ENCODE measurements at regions not wholly inside any gene's neighbourhood (a gene's known extent, or its start where the extent isn't known, plus 50 kb on each side); places are given as distances from the start of the nearest gene placed in this dataset.

DNA sequence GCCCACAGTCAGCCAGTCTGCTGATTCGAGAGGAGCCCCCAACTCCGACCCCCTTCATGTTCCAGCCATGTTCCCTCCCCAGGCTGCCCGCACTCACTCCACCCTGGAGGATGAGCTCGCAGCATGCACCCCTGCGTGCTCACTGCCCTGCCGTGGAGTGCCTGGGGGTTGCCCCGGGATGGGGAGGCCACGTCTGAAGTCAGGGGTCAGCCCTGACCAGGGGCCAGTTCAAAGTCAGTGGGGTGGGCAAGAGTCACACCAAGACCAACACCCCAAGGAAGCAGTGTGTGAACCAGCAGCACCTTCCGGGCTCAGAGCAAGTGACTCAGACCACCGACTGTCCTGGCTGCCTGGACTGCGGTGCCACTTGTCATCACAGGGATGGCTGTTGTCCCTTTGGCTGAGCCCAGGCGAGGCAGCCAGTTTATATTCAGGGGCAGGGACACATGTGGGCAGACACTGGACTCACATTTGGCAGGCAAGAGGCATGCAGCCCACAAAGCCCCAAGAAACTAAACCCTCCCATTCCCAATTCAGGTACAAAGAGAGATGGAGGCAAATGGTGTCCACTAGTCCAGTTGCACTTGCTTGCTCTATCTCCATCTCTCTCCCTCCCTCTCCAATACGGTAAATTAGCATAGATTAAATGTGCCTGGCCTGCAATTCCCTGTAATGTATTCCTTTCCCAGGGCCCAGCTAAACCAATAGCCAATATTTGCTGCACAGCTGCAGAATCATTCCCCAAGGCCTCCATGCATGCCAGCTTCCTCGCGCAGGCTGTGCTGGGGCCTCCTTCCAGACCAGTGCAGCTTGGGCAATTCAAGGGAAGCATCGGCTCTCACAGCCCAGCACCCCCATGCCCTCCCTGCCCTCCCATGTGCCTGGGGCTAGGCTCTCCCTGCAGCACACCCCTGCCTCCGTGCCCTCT, 135.7 kb upstream of the IQSEC1 start:
- DNase-seq, result no peak

DNA sequence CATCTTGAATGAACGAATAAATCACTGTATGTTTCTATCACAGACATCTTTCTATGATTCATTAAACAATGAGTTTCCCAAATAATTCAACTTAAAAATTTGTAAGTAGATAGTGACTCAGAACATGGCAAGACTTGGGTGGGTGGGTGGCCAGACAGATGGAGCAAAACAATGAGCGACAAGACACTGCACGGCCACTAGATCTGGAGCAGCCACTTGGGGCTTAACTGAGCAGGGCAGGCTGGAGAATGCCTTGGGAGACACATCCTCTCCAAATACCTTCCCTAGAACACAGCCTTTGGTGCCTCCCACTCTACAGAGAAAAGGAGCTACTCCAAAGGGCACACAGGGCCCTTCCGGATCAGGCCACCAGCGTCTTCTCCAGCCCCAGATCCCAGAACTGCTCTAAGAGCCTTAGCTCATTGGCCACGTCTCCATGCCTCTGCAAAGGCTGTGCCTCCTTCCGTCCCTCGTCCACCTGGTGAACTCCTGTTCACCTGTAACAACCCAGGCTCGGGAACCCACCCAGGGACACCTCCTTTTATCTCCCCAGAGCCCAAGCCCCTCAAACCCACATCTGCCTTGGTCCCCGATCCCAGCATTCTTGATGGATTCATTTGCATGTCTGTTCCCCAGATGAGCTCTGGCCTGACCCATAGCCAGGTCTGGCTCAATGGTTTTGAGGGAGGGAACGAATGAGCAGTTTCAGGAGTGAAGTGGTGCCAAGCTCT, 134.9 kb upstream of the IQSEC1 start:
- no peak for DNase-seq

DNA sequence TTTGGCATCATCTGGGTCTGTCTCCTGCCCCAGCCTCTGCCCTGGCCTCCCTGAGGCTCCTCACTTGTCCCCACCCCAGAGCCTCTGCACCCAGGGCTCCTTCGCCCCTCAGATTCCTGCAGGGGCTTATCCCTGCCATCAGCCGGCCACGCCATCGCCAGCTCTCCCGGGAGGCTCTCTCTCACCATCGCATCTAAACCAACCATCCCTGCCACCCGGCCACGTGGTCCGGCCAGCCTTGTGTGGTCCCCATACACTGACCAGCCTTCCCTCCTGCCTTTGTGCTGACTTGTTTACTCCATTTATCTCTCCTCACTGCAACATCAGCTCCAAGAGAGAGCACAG, 134.3 kb upstream of the IQSEC1 start:
- no peak for DNase-seq

DNA sequence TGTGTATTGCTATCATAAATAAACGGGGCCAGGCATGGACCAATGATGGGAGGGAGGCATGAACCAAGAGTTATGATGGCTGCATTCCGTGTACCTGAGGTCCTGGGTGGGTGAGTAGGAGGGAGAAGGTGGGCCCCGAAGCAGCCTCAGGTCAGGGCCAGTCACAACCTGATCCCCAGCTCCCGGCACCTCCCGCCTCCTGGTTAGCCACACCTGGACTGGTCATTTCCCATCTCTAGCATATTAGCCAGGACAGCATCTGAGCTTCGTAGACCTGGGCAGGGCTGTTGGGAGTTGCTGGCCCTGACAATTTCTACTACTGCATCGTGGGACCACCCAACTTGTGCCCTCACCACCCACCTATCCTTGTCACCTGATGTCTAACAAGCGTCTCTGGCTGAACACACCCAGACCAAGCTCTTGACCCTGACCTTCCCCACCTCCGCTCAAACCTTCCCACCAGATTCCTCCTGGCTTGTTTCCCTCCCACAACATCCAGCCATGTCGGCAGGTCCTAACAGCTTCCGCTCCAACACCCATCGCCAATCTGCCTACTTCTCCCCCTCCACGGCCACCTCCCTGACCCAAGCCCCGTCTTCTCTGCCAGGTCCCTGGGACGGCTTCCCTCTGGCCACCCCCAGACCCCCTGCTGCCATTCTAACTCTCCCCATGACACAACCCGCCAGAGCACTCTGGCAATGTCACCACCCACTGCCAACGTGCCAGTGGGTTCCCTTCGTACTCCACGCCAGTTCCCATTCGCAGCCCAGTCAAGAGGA, 133.8 kb upstream of the IQSEC1 start:
- DNase-seq, result no peak

DNA sequence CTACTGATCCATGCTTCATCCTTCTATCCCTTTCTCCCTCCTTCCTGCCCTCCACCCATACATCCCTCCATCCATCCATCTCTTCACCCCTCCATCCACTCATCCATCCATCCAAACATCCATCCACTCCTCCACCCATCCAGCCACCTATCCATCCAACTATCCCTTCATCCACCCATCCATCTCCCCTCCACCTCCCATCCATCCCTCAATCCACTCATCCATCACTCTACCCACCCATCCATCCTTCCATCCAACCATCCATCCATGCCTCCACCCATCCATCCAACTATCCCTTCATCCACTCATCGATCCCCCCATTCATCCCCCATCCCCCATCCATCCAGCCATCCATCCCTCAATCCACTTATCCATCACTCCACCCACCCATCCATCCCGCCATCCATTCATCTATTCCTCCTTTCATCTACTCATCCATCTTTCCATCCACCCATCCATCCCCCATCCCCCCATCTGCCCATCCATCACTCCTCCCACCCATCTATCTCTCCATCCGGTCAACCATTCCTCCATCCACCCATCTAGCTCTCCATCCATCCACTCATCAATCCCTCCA, 132.4 kb upstream of the IQSEC1 start:
- no peak for DNase-seq

DNA sequence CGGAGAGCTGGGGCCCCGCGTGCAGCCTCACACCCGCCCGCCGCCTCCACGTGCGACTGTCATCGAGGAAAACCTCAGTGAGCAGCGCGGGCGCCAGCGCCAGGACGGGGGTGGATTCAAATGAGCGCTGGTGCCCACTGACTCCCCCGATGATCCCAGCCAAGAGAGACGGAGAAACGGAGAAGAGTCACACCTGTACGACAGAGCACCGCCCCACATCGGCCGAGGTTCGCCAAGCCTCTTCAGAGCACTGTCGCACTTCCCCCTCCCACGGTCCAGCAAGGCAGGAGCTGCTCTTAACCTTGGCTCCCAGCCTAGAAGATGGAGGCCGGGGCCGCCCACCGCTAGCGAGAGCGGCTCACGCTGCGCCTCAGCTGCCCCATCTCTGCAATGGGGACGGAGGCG, 130.9 kb upstream of the IQSEC1 start:
- no peak for DNase-seq

DNA sequence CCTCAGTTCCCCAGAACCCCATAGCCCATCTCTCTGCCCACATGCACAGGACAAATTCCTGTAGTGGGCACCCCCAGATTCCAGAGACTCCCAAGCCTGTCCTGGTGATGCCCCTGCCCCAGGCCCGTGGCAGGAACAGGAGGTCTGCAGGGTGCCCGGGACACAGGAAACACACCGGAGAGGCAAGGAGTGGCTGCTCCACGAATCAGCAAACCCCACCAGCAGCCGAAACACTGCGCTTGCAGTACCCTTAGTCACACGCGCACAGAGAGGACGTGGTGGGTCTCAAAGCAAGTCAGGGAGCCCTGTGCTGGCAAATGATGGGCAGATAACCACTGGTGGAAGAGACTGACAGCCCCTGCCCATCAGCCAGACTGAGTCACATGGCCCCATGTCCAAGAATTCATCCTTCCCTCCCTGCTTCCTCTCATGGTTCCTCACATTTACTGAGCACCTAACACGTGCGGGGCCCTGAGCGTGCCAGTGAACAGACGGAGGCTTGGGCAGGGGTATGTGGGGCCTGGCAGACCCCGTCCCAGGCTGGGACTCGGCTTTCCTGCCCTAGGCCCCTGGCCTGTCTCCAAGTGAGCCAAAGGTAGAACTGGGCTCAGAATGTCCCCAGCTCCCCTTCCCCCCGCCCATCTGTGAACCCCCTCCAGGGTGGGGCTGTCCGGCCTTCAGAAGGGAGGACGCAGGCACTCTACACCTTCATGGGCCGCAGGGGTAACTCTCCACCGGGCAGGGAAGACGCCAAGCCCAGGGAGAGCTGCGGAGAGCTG, 130.4 kb upstream of the IQSEC1 start:
- no peak for DNase-seq

DNA sequence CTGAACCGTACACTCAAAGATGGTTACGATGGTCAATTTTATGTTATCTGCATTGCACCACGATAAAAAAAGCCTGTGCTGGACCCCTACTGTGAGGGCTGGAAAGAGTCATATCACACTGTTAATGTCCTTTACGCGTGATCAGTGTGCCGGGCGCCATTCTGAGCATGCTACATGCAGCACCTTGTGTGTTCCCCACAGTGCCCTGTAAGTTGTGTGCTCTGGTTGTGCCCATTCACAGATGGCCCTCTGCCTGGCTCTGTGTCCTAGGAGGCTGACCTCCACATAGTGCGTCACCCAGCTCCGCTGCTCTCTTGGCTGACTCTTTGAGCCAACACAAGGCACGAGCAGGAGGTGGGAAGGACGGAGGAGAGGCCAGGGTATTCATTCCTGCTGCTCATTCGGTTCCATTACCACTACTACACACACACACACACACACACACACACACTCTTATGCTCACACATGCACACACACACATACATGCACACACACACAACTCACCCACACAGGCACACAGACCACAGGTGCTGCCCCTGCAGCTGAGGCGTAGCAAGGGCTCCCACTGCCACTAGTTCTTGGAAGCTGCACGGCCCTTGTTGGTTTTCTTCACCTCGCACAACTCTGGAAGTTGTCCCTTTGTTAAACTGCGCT, 129.6 kb upstream of the IQSEC1 start:
- DNase-seq, result no peak

DNA sequence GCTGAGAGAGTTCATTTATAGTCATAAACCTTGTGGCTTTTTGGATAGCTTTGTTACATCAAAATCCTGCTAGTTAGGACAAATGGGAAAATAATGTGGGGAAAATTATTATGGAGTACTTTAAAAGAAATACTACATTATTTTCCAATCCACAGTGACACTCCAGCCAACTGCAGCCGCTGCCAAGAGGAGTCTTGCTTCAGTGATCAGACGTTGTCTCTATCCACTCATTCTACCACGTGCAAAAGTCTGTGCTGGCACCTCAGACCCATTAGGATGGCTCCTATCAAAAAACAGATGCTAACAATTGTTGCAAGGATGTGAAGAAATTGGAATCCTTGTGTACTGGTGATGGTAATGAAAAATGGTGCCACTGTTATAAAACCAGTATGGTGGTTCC, 128.6 kb upstream of the IQSEC1 start:
- no peak for DNase-seq

DNA sequence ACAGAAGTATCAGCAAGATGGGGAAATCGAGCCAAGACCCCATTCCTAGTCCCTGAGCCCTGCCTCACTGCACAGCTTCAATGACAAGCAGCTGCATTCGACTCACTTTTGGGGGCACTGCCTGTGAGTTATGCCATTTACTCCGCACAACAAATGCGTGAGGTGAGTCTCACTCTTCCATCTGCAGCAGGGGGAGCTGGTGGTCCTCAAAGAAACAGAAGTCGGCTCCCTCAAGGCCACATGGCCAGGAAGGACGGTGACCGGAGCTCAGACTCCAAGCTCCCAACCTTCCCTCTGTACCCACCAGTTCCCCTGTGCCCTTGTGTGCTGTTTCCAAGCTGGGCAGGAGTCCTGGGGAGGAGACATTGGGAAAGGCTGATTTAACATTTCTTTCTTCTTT, 127.7 kb upstream of the IQSEC1 start:
- no peak for DNase-seq

DNA sequence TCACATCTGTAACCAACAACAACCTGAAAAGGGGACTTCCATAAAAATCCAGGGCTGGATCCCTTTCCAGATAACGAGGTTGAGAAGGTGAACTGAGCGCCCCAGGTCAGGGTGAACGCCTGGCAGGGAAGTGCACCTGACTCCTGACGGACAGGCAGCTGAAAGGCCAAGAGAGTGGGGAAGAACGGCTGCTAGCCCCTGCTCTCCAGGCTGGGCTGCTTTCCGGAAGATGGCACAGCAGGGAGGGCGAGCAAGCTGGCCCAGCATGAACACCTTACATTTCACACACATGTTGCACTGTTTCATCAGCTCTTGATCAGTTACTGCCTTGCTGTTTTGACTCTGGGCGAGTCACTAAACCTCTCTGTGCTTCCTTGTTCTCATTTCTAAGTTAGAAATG, 127.2 kb upstream of the IQSEC1 start:
- DNase-seq, result no peak

DNA sequence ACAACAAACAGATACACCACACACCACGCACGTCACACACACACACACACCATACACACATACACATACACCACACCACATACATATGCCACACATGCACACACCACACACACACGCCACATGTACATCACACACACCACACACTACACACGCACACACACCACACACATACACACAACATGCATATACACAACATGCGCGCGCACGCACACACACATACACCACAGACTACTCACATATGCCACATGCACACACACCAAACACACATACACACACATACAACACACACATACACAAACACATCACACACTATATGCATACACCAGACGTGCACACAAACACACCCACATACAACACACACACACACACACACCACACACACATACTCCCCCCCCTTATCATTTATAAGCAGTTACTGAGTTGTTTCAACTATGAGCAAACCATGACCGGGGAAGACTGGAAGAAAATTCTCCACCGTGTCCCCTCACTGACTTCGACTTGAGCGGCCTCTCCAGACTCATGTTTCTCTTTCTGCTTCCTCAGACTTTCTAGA, 126.7 kb upstream of the IQSEC1 start:
- no peak for DNase-seq

DNA sequence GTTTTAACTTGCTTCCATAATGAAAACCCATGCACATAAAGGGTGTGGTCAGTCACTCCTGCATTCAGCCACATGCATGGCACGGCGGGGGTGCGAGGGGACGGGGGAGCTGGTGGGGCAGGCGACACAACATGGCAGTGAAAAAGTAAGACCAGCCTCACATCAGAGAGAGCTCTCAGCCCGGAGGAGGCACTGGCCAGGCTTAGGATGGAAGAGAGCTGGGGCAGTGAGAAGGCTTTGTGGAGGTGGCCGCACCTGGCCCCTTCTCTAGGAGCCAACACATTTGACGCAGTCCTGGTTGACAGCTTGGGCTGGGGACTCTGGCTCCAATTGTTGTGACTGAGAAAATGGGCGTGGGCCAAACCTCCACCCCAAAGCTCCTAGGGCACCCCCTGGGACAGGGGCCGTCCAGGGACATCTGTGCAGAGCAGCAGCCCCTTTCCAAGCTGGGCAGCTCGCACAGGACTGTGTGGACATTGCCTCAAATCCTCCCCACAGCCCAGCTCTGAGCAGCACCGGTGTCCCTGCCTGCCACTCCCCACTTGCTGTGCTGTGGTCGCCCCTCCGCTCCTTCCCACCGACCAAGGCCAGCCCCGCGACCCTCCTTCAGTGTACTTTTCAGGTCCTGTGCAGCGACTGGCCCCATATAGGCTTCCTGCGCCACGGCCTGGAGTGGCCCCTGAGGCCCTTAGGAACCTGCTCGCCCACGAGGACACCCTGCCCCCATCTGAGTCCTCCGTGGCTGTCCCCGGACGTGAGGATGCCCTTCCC, 126.0 kb upstream of the IQSEC1 start:
- DNase-seq, result no peak

DNA sequence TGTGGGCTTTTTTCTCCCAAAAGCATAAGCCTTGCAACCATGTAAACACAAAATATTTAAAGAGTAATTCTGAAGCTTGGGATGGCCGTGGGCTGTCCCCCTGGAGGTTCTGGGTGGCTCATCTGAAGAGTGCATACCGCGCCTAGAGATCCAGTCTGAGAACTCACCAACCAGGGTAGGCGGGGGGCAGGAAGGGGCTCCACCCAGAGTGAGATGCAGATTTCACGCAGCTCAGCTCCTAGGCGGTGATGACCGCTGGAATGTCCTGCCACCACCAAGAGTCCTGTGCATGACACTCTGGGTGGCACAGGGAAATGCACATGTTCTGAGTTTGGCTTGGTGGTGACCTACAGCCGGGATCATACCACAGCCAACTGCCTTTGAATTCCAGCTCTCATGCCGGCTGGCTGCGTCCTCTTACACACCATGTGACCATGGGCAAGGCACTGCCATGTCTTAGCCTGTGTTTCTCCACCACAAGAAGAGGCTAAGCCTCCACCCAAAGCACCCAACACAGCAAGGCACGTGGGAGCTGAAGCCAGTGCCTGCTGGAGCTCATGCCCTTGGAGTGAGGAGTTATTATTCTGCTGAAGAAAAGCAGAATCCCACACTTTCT, 125.1 kb upstream of the IQSEC1 start:
- no peak for DNase-seq

DNA sequence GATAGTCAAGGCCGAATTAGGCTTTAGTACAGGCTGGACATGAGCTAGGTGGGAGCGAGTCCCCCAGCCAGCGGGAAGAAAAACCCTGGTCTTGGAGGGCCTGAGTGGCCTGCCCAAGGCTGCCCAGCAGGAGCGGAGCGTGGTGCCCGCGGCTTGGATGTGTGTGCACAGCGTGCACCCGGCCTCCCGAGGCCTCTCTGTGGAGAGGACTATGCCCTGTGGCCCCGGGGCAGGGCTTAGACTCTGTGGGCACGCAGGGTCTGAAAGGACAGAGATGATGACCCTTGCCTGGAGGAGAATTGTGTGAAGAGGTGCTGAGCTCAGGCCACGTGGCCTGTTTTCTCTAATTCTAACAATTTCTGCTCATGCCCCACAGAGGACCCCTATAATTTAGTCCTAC, 124.6 kb upstream of the IQSEC1 start:
- DNase-seq, result no peak

DNA sequence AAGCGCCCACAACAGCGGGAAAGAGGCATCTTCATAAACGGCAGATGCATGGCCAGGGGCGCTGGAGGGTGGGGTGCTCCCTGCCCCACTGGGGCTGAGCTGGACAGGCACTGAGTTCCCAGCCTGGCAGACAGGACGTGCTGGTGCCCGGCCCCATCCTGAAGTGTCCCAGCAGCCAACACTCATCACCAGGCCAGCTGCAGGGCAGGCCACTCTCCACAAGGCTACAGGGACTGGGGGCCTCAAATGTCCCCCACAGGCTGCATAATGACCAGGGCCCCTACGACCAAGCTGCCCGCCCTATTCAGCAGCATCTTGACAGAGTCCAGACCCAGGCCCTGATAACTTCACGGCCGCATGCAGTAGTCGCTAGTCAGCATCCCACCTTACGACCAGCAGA, 124.1 kb upstream of the IQSEC1 start:
- DNase-seq, result no peak

DNA sequence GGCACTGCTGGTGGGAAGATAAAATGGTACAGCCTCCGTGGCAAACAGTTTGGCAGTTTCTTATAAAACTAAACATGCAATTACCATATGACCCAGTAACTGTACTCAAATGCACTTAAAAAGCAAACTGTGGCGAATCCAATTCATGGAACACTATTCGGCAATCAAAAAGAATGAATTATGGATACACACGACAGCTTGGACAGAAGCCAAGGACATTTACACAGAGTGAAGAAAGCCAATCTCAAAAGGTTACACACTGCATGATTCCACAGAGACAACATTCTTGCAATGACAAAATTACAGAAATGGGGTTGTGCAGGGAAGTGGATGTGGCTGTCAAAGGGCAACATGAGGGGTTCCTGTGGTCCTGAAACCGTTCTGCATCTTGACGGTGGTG, 122.1 kb upstream of the IQSEC1 start:
- no peak for DNase-seq

DNA sequence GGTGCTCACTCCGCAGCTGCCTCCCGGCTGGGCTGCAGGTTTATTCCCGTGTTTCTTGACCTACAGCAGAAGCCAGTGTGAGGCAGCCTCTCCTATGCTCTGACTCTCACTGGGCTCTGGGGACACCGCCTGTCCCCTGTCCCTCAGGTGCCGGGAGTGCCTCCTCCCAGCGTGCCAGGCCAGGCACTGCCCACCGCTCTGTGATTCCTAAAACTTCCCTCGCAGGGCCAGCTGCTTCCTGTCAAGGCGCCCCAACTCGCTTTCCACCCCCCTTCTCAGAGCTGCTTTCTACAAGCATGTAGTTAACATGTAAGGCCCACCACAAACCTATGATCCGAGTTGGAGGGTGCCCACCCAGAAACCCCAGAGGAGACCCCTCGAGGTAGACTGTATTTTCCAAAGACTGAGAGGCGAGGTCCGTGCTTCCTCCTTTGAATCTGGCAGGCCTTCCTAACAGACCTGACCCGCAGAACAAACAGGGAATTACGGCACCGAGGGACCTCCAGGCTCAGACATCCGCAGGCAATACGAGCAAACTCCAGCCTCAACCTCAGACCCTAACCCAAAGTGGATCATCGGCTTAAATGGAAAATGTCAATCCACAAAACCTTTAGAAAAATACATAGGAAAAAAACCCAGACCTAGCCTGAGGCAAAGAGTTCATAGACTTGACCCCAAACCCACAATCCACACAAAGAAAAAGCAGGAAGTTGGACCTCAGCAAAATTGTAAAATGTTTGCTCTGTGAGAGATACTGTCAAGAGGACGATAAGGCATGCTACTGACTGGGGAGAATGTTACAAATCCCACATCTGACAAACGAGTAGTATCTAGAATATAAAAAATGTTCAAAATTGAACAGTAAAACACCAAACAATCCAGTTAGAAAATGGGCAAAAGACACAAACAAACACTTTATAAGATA, 121.3 kb upstream of the IQSEC1 start:
- DNase-seq, result no peak
